ENCODE measurements at regions not wholly inside any gene's neighbourhood (a gene's known extent, or its start where the extent isn't known, plus 50 kb on each side); places are given as distances from the start of the nearest gene placed in this dataset.

DNA sequence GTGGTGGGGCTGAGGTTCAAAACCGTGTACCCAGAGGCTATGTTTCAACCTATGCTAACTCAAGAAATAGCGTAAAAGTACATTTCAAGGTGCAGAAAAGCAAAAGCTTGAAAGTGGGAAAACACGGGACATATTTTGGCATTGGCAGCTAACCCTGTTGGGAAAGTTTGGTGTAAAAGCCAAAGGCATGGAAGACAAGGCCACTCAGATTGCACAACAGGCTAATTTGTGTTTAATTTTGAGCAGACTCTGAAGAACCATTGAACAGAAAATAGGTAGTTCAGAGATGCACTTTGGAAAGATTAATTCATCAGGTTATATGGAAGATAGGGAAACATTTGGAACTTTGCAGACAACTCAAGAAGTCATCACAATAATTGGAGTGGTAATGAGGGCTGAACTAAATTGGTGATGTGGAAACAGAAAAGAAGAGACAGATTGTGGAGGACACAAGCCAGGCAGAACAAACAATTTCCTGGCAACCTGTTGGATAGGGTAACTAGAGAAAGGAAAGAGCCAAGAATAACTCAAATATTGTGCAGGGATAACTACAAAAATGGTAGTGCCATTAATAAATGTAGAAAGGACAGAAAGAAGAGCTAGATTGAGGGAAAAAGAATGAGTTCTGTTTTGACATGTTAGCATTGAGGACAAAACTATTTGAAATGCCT is 140.5 kb upstream of the PGR start:
- no peak for TF ChIP-seq SP1 (IDR thresholded peaks at IDR 0.05)
- no peak for TF ChIP-seq NFRKB (IDR thresholded peaks at IDR 0.05)
- no peak for TF ChIP-seq BHLHE40 (IDR thresholded peaks at IDR 0.05; ENCODE audit: borderline replicate concordance)
- no peak for TF ChIP-seq HDGF (IDR thresholded peaks at IDR 0.05; ENCODE audit: borderline replicate concordance)
- TF ChIP-seq ZNF384 (IDR thresholded peaks at IDR 0.05): no peak
- TF ChIP-seq L3MBTL2 (conservative IDR thresholded peaks at IDR 0.05): no peak

Data from HEK293T (cell line).